ENCODE measurements at regions not wholly inside any gene's neighbourhood (a gene's known extent, or its start where the extent isn't known, plus 50 kb on each side); places are given as distances from the start of the nearest gene placed in this dataset.

- no peak overlapping the region for H3K27ac Mint-ChIP-seq (ENCODE audit: unreplicated experiment)
- no peak for TF ChIP-seq CTCF (IDR thresholded peaks at IDR 0.05; ENCODE audit: unreplicated experiment)
- H3K36me3 Mint-ChIP-seq (ENCODE audit: low read depth, unreplicated experiment) = no peaks in the 10 kb centered on the region
- H3K4me1 Mint-ChIP-seq (ENCODE audit: unreplicated experiment) = peaks cover 24% of the 10 kb centered on the region
- H3K27me3 Mint-ChIP-seq (ENCODE audit: unreplicated experiment) = peaks cover 4% of the 10 kb centered on the region
- no peak for DNase-seq (ENCODE audit: low spot score)
- no peak overlapping the region for H3K4me3 Mint-ChIP-seq (ENCODE audit: unreplicated experiment)
- H3K9me3 Mint-ChIP-seq (ENCODE audit: unreplicated experiment) = no peaks in the 10 kb centered on the region
Observed at GRCh38 chr11:15837901-15838489, 518.4 kb downstream of the SOX6 start.

- Mint-ChIP-seq H3K4me3 (ENCODE audit: unreplicated experiment) (no peak overlapping the region), H3K27me3 (ENCODE audit: unreplicated experiment) (peaks cover 4% of the 10 kb centered on the region), H3K9me3 (ENCODE audit: unreplicated experiment) (no peaks in the 10 kb centered on the region), H3K36me3 (ENCODE audit: low read depth, unreplicated experiment) (no peaks in the 10 kb centered on the region), H3K27ac (ENCODE audit: unreplicated experiment) (no peak overlapping the region), H3K4me1 (ENCODE audit: unreplicated experiment) (peaks cover 33% of the 10 kb centered on the region)
- no peak for DNase-seq (ENCODE audit: low spot score)
- no peak for TF ChIP-seq CTCF (IDR thresholded peaks at IDR 0.05; ENCODE audit: unreplicated experiment)
Observed at GRCh38 chr11:15839061-15839460, 517.3 kb downstream of the SOX6 start.

GRCh38 chr11:15840966-15841365 lies 515.4 kb downstream of the SOX6 start:
- no peak for DNase-seq (ENCODE audit: low spot score)
- no peak for TF ChIP-seq CTCF (IDR thresholded peaks at IDR 0.05; ENCODE audit: unreplicated experiment)
- no peaks in the 10 kb centered on the region for H3K36me3 Mint-ChIP-seq (ENCODE audit: low read depth, unreplicated experiment)
- H3K4me3 Mint-ChIP-seq (ENCODE audit: unreplicated experiment) = no peak overlapping the region
- no peak overlapping the region for H3K27ac Mint-ChIP-seq (ENCODE audit: unreplicated experiment)
- no peaks in the 10 kb centered on the region for H3K9me3 Mint-ChIP-seq (ENCODE audit: unreplicated experiment)
- peaks cover 4% of the 10 kb centered on the region for H3K27me3 Mint-ChIP-seq (ENCODE audit: unreplicated experiment)
- H3K4me1 Mint-ChIP-seq (ENCODE audit: unreplicated experiment) = peaks cover 40% of the 10 kb centered on the region

GRCh38 chr11:15841931-15842740 lies 514.2 kb downstream of the SOX6 start:
- H3K9me3 Mint-ChIP-seq (ENCODE audit: unreplicated experiment) = no peaks in the 10 kb centered on the region
- peaks cover 42% of the 10 kb centered on the region for H3K4me1 Mint-ChIP-seq (ENCODE audit: unreplicated experiment)
- H3K27me3 Mint-ChIP-seq (ENCODE audit: unreplicated experiment) = peaks cover 4% of the 10 kb centered on the region
- DNase-seq (ENCODE audit: low spot score) = no peak
- H3K27ac Mint-ChIP-seq (ENCODE audit: unreplicated experiment) = no peak overlapping the region
- no peaks in the 10 kb centered on the region for H3K36me3 Mint-ChIP-seq (ENCODE audit: low read depth, unreplicated experiment)
- H3K4me3 Mint-ChIP-seq (ENCODE audit: unreplicated experiment) = no peak overlapping the region
- no peak for TF ChIP-seq CTCF (IDR thresholded peaks at IDR 0.05; ENCODE audit: unreplicated experiment)

- Mint-ChIP-seq H3K4me1 (ENCODE audit: unreplicated experiment) (peaks cover 42% of the 10 kb centered on the region), H3K27me3 (ENCODE audit: unreplicated experiment) (peaks cover 2% of the 10 kb centered on the region), H3K9me3 (ENCODE audit: unreplicated experiment) (no peaks in the 10 kb centered on the region), H3K36me3 (ENCODE audit: low read depth, unreplicated experiment) (no peaks in the 10 kb centered on the region), H3K4me3 (ENCODE audit: unreplicated experiment) (no peak overlapping the region), H3K27ac (ENCODE audit: unreplicated experiment) (peak overlapping the region; percentile 50)
- TF ChIP-seq CTCF (IDR thresholded peaks at IDR 0.05; ENCODE audit: unreplicated experiment) = no peak
- peak; percentile 30 for DNase-seq (ENCODE audit: low spot score)
Observed at GRCh38 chr11:15843309-15843872, 513.0 kb downstream of the SOX6 start.
